GM12878 (cell line): ENCODE measurements at regions not wholly inside any gene's neighbourhood (a gene's known extent, or its start where the extent isn't known, plus 50 kb on each side); places are given as distances from the start of the nearest gene placed in this dataset.

Experiments
- ATAC-seq: fragments of 200-7000 bp; cut with Tn5 transposase; 3 replicates; pipeline ENCODE4 v1.9.1; 2020; ENCODE audit warnings: mild to moderate bottlenecking, moderate library complexity
- BruUV-seq: library from RNA; stranded (reverse); fragments of 400-500 nt; replicated peaks from 2 replicates; lab custom pipeline; 2021; lab: Mats Ljungman, UMichigan
- CTCF ChIA-PET: fragments of 300-600 bp; sonication (Branson Sonifier 250); formaldehyde crosslinking; extraction: SDS; loops from one replicate; lab custom pipeline; 2021; ENCODE audit warnings: inconsistent platforms; lab: Yijun Ruan, JAX
- POLR2A ChIA-PET: fragments of 350-600 bp; formaldehyde crosslinking; extraction: SDS; loops from one replicate; lab custom pipeline; 2021; ENCODE audit warnings: inconsistent platforms; lab: Charles Lee
- RAD21 ChIA-PET: fragments of 300-600 bp; sonication (Branson Sonifier 250); formaldehyde crosslinking; loops from one replicate; lab custom pipeline; 2023; ENCODE audit warnings: antibody characterized with exemption; ENCODE audit not compliant: unreplicated experiment; lab: Charles Lee
- SMC1A ChIA-PET: fragments of 300-600 bp; sonication (Branson Sonifier 250); formaldehyde crosslinking; loops from one replicate; lab custom pipeline; 2023; ENCODE audit not compliant: unreplicated experiment, uncharacterized antibody; lab: Charles Lee
- DNase-seq: peaks from one replicate; pipeline ENCODE4 v3.0.0-alpha.2; 2011; ENCODE audit warnings: low read depth, low spot score
- FAIRE-seq: peaks from 3 replicates; lab custom pipeline; 2011; peaks lifted over from hg19 to GRCh38; lab: Jason Lieb, UNC
- H2AFZ ChIP-seq: 2 replicates; pipeline ENCODE4 v1.6.0; 2011; ENCODE audit warnings: low read depth, low read length, control low read depth; ENCODE audit not compliant: control insufficient read depth
- H3K27ac ChIP-seq: 2 replicates; pipeline ENCODE4 v1.5.1; 2011; ENCODE audit warnings: control low read depth; ENCODE audit not compliant: control insufficient read depth, insufficient read depth
- H3K27me3 ChIP-seq, 2 experiments: replicated peaks in 1 of 2; 2 replicates each; pipeline versions ENCODE4 v1.6.0 to v1.6.1; 2011; ENCODE audit warnings: low read length in 1 of 2; ENCODE audit not compliant: control insufficient read depth in 2 of 2, insufficient read depth in 2 of 2
- H3K36me3 ChIP-seq, 2 experiments: 2 replicates each; pipeline ENCODE4 v1.5.1; 2011; ENCODE audit warnings: low read length in 1 of 2; ENCODE audit not compliant: control insufficient read depth in 2 of 2, insufficient read depth in 2 of 2
- H3K4me1 ChIP-seq: 2 replicates; pipeline ENCODE4 v1.6.1; 2011; ENCODE audit warnings: mild to moderate bottlenecking, low read length, moderate library complexity, mixed read lengths; ENCODE audit not compliant: control insufficient read depth, insufficient read depth
- H3K4me2 ChIP-seq: 2 replicates; pipeline ENCODE4 v1.6.0; 2011; ENCODE audit warnings: control low read depth; ENCODE audit not compliant: control insufficient read depth, insufficient read depth
- H3K4me3 ChIP-seq: fragments of 200-600 bp; sonication (generic); 2 replicates; pipeline ENCODE4 v1.5.1; 2016
- H3K79me2 ChIP-seq: 2 replicates; pipeline ENCODE4 v1.6.0; 2011; ENCODE audit warnings: low read length; ENCODE audit not compliant: control insufficient read depth, insufficient read depth
- H3K9ac ChIP-seq: 2 replicates; pipeline ENCODE4 v1.8.0; 2011; ENCODE audit warnings: low read length, control low read depth, mixed read lengths; ENCODE audit not compliant: control insufficient read depth, insufficient read depth
- H3K9me3 ChIP-seq: replicated peaks from 3 replicates; pipeline ENCODE4 v1.5.1; 2011; ENCODE audit warnings: mild to moderate bottlenecking, low read length; ENCODE audit not compliant: control insufficient read depth, insufficient read depth
- H4K20me1 ChIP-seq: 2 replicates; pipeline ENCODE4 v1.6.0; 2011; ENCODE audit not compliant: control insufficient read depth, insufficient read depth
- CHD4 ChIP-seq: fragments of 200-600 bp; sonication (generic); IDR thresholded peaks from 2 replicates; pipeline ENCODE4 v1.6.1; 2016; ENCODE audit warnings: mild to moderate bottlenecking
- EED ChIP-seq: sonication (generic); IDR thresholded peaks from 2 replicates; pipeline ENCODE4 v1.6.1; 2016; ENCODE audit warnings: antibody characterized with exemption, low read depth
- EZH2 ChIP-seq: IDR thresholded peaks from 2 replicates; pipeline ENCODE4 v1.6.1; 2012; ENCODE audit warnings: low read depth, mild to moderate bottlenecking, control low read depth, inconsistent platforms, low read length, borderline replicate concordance; ENCODE audit not compliant: control insufficient read depth
- MEF2B ChIP-seq: fragments of 450-650 bp; IDR thresholded peaks from 2 replicates; pipeline ENCODE4 v1.6.1; 2018; ENCODE audit warnings: mild to moderate bottlenecking, moderate library complexity; ENCODE audit not compliant: partially characterized antibody, poor library complexity, severe bottlenecking
- NRF1 ChIP-seq: conservative IDR thresholded peaks from 2 replicates; pipeline ENCODE4 v1.6.1; 2011; ENCODE audit warnings: mild to moderate bottlenecking, low read depth, low read length, improper control_type of control experiment
- RUNX3 ChIP-seq: IDR thresholded peaks from 2 replicates; pipeline ENCODE4 v1.6.1; 2012; ENCODE audit warnings: low read length, inconsistent platforms
- WGBS: methylation state at CpG from one replicate; pipeline ENCODE4 v1.1.6; 2016; ENCODE audit warnings: low lambda C conversion rate; ENCODE audit not compliant: insufficient replicate concordance, insufficient coverage; ENCODE audit errors: missing lambda C conversion rate; 5-methylcytosine and 5-hydroxymethylcytosine counted together
- in situ Hi-C: fragments of 300-500 bp; cut with MboI; formaldehyde crosslinking; loops from 9 replicates; pipeline ENCODE4 v1.14.3; 2018; ENCODE audit warnings: mixed read lengths
- intact Hi-C: fragments of 100-400 bp; cut with micrococcal nuclease; formaldehyde crosslinking; loops from one replicate; pipeline ENCODE4 v1.14.2; 2022; ENCODE audit not compliant: unreplicated experiment
- TF ChIP-seq, protein P1 (sequence below): fragments of 150-350 bp; IDR thresholded peaks from 2 replicates; pipeline ENCODE4 v1.6.1; 2016; ENCODE audit warnings: low read depth, low read length
- TF ChIP-seq, protein P2 (sequence below): IDR thresholded peaks from 2 replicates; pipeline ENCODE4 v1.6.1; 2012; ENCODE audit warnings: low read depth, low read length, improper control_type of control experiment
- TF ChIP-seq, protein P3 (sequence below): fragments of 450-650 bp; IDR thresholded peaks from 2 replicates; pipeline ENCODE4 v1.6.1; 2017; ENCODE audit warnings: mild to moderate bottlenecking, low read depth, inconsistent platforms; ENCODE audit not compliant: poor library complexity, severe bottlenecking

DNA sequence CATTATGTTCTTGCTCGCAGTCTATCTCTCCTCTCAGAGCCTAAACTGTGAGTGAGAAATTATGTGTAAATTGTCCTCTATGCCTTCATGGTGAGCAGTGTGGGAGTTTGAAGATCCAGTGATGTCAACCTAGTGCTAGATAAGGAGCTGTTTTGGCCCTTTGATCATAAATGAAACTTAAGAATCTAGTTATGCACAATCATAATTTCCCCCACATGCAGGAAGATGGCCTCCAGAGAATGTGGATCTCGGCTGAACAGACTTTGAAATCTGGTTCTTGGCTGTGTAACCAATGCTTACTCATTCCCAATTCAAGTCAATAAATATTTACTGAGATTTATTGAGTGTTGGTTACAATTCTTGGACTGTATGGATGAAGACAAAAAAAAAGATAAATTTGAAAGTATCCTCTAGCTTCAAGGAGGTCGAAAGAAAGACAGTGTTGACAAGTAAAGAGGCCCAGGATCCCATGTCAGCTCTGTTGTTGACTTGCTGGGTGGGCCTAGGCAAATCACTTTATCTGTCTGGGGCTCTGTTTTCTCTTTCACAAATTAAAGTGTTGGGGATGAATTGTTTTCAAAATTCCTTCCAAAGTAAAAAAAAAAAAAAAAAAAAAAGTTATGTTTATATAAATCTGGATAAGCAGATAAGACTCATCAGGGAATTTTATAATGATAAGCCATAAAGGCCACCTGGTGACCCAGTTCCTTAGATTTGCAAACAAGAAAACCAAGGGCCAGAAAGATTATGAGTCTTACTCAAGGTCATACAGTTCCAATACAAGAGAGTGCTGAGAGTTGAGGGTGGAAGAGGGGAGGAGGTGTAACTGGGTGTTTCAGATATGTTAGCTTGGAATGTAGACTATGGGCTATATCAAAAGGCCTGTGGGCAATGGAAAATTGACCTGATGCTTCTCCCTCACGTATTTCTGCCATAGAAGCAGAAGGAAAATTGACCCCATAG, 969.9 kb downstream of the KCNMA1 start (continued):
- TF ChIP-seq, protein P1, sequence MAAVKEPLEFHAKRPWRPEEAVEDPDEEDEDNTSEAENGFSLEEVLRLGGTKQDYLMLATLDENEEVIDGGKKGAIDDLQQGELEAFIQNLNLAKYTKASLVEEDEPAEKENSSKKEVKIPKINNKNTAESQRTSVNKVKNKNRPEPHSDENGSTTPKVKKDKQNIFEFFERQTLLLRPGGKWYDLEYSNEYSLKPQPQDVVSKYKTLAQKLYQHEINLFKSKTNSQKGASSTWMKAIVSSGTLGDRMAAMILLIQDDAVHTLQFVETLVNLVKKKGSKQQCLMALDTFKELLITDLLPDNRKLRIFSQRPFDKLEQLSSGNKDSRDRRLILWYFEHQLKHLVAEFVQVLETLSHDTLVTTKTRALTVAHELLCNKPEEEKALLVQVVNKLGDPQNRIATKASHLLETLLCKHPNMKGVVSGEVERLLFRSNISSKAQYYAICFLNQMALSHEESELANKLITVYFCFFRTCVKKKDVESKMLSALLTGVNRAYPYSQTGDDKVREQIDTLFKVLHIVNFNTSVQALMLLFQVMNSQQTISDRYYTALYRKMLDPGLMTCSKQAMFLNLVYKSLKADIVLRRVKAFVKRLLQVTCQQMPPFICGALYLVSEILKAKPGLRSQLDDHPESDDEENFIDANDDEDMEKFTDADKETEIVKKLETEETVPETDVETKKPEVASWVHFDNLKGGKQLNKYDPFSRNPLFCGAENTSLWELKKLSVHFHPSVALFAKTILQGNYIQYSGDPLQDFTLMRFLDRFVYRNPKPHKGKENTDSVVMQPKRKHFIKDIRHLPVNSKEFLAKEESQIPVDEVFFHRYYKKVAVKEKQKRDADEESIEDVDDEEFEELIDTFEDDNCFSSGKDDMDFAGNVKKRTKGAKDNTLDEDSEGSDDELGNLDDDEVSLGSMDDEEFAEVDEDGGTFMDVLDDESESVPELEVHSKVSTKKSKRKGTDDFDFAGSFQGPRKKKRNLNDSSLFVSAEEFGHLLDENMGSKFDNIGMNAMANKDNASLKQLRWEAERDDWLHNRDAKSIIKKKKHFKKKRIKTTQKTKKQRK: no peak
- TF ChIP-seq CHD4: no peak
- TF ChIP-seq NRF1: no peak

DNA sequence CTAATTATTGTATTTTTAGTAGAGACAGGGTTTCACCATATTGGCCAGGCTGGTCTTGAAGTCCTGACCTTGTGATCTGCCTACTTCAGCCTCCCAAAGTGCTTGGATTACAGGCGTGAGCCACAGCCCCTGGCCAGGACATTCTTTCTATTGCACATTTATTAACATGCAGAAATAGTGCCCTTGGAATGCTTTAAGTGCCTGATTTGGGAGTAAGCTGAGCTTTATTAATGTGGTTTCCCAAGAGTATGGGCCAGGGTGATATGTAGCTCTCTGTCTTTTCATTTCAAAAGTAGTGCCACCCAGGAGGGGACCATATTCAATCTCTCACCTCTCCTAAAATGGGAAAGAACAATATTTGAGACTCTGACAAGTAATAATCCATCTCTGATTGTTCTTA, 970.7 kb downstream of the KCNMA1 start:
- ChIA-PET POLR2A (no interaction called here), SMC1A (no interaction called here), RAD21 (no interaction called here), CTCF (interaction anchor here (0.6 kb wide), 1 partner anchor 18 kb away, joined by 3 read pairs; no protein-coding TSS in a partner anchor)
- no peak for FAIRE-seq
- WGBS: 0% methylated on average over 1 of the region's 1 CpG
- no peak for ATAC-seq
- Histone ChIP-seq H3K4me2 (no peak overlapping the region), H2AFZ (no peak overlapping the region), H3K27me3 (no peaks in the 10 kb centered on the region), H4K20me1 (no peaks in the 10 kb centered on the region), H3K4me1 (no peaks in the 10 kb centered on the region), H3K36me3 (no peaks in the 10 kb centered on the region), H3K9me3 (no peaks in the 10 kb centered on the region), H3K4me3 (no peak overlapping the region), H3K79me2 (no peaks in the 10 kb centered on the region), H3K9ac (no peak overlapping the region), H3K27ac (no peak overlapping the region)
- no TSS peak for BruUV-seq
- no peak for DNase-seq
- in situ Hi-C loops (no loop called here), intact Hi-C loops (no loop called here)
- TF ChIP-seq, protein P2, sequence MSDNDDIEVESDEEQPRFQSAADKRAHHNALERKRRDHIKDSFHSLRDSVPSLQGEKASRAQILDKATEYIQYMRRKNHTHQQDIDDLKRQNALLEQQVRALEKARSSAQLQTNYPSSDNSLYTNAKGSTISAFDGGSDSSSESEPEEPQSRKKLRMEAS: no peak
- TF ChIP-seq MEF2B: no peak
- TF ChIP-seq RUNX3: no peak
- TF ChIP-seq, protein P3, sequence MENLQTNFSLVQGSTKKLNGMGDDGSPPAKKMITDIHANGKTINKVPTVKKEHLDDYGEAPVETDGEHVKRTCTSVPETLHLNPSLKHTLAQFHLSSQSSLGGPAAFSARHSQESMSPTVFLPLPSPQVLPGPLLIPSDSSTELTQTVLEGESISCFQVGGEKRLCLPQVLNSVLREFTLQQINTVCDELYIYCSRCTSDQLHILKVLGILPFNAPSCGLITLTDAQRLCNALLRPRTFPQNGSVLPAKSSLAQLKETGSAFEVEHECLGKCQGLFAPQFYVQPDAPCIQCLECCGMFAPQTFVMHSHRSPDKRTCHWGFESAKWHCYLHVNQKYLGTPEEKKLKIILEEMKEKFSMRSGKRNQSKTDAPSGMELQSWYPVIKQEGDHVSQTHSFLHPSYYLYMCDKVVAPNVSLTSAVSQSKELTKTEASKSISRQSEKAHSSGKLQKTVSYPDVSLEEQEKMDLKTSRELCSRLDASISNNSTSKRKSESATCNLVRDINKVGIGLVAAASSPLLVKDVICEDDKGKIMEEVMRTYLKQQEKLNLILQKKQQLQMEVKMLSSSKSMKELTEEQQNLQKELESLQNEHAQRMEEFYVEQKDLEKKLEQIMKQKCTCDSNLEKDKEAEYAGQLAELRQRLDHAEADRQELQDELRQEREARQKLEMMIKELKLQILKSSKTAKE: no peak
- no peak for TF ChIP-seq EZH2
- TF ChIP-seq, protein P1: no peak
- TF ChIP-seq EED: no peak
